ENCODE measurements at regions not wholly inside any gene's neighbourhood (a gene's known extent, or its start where the extent isn't known, plus 50 kb on each side); places are given as distances from the start of the nearest gene placed in this dataset.

DNA sequence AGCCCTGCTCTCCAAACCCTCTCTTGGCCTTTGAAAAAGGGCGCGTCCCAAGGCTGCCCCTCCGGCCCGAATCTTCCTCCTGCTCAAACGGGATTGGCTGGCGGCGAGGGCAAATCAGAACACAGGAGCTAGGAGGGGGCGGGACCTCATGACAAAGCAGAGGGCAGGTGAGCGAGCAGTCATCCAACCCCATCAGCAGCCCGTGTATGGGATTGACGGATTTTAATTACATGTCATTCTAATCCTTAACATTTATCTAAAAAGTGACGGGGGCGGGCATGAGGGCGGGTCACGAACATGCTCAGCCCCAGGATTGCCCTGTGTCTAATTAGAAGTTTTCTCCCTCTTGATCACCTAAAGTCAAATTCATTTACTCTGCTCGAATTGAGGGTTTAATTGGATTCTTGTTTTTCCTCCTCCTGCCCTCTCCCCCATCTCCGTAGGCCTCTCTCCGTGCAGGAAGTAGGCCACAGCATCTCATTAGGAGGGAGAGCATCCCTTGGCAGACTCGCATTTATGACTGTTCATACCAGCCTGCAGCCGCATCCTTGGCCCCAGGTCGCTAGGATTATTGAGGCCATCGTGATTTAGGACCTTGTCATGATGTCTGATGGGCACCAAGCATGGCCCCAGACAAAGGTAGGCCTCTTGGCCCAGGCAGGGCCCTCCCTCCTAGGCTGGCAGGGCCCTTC lies 147.1 kb downstream of the CHST1 start:
- no peak for DNase-seq

DNA sequence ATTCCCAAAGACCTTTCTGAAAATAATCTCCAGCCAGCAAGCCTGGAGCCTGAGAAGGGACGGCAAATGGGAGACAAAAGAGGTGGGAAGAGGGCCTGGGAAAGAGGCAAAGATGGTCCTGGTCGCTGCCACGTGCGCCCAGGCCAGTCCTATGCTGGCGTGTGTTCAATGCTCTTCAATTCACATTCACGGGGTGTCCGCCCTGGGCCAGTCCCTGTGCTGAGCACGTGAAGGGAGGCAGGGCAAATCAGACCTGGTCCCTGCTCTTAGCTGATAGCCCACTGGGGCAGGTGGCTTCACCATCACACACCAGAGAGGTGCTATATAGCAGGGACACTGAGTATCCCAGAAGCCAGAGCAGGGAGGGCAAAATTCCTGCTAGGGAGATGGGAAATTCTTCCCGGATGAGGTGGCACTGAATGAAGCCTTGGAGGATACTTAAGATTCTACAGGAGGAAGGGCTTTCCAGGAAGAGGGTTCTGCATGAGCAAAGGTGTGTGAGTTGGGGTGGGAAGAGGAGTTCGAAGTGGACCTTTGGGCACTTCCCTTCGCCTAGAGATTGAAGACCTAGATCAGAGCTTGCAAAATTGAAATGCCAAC lies 148.2 kb downstream of the CHST1 start:
- DNase-seq: no peak

- no peak for DNase-seq
These were observed 151.5 kb downstream of the CHST1 start for GRCh38 chr11:45513821-45514340.

GRCh38 chr11:45512471-45513148 lies 152.8 kb downstream of the CHST1 start:
- no peak for DNase-seq

DNA sequence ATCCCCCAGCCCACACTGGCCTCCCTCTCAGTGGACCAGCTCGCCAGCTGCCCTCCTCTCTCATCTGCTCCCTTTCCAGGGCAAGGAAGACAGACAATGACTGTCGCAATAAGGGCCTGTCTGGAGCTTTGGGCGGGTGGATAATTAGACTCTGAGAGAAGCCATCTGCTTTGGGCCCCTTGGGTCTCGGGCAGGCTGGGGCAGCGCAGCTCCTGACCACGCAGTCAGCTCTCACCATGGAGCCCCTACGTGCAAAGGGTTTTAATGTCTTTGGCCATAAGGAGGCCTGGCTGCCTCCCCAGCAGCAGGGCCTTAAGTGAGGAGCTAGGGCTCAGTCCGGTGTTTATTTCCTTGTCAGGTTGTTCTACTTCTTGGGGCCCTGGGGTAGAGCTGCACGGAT lies 153.9 kb downstream of the CHST1 start:
- no peak for DNase-seq

DNA sequence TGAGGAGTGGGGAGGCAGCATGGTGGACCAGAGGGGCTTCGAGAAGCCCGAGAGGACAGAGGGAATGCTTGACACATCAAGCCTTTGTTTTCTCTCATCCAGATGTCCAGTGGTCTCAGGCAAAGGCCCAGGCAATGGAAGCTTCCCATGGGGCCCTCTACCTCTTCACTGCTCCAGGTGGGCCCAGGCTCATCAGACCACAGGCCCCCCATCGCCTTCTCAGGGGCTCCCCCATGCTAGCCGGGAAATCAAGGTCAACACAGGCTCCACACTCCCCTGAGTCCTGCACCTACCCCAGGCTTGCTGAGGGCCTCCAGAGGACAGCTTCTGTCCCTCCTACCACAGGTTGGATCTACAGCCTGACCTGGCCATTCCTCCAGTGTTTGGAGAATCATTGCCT lies 157.5 kb downstream of the CHST1 start:
- no peak for DNase-seq

- DNase-seq: no peak
These were observed 162.1 kb downstream of the CHST1 start for GRCh38 chr11:45503311-45503710.

DNA sequence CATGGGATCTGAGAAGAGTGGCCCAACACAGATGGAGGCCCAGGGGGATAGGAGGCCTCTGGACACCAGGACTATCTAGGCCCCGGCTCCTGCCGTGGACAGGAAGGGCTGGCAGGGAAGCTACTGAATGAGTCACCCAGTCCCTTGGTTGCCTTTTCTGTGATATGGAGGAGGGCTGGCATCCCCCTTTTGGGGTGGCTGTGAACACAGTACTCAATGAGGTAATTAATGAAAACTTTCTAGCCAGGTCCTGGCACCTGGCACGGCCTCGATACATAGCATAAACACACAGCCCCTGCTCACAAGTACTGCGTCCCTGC lies 163.2 kb downstream of the CHST1 start:
- no peak for DNase-seq

DNA sequence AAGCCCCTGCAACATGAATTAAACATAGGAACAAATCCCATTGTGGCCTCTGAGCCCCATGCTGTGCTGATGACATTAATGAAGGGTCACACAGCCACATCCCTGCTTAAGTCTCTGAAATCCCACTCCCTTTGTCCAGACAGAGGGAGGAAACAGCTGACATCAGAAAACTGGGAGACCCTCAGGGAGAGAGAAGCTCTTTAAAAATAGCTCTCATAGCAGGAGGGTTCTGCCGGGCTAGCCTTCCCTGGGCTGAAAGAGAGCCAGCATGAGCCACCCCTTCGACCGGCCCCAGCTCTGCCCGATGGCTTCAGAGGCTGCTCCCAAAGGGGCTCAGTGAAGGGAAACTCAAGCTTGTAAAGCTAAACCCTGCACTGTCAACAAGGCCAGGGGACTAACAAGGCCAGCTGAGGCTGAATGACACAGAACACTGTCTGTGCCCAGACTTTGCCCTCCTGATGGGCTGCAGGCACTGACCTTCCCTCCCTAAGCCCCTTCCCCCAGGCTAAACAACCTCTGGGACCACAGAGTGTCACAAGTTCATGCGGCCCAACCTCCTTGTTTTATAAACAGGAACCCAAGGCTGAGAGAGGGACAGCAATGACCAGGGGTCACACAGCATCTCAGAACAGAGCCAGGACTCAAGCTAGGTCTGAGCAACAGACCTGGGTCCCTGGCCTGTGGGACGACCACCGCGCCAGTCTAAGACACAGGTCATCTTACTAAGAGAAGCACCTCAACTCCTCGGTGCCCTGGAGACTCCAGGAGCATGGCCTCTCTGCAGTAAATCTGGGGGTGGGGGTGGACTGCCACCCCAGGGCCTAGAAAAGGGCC lies 163.8 kb downstream of the CHST1 start:
- no peak for DNase-seq

DNA sequence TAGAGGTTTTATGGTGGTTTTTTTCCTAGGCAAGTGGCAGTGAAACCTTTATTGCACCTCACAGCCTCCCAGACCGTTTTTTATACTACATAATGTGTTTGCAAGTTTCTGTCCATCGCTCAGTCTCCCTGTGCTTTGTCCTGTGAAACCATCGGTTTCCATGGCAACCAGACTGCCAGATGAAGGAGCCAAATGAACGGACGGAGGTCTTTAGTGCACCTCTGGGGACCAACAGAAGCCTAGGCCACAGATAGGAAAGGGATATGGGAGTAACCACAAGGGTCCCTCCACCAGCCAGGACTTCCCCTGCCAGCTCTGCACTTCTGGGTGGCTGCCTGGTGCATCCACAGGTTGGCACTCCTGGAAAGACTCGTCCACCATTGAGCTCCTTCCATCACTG lies 165.0 kb downstream of the CHST1 start:
- no peak for DNase-seq

- no peak for DNase-seq
These were observed 170.7 kb downstream of the CHST1 start for GRCh38 chr11:45494738-45495137.

DNA sequence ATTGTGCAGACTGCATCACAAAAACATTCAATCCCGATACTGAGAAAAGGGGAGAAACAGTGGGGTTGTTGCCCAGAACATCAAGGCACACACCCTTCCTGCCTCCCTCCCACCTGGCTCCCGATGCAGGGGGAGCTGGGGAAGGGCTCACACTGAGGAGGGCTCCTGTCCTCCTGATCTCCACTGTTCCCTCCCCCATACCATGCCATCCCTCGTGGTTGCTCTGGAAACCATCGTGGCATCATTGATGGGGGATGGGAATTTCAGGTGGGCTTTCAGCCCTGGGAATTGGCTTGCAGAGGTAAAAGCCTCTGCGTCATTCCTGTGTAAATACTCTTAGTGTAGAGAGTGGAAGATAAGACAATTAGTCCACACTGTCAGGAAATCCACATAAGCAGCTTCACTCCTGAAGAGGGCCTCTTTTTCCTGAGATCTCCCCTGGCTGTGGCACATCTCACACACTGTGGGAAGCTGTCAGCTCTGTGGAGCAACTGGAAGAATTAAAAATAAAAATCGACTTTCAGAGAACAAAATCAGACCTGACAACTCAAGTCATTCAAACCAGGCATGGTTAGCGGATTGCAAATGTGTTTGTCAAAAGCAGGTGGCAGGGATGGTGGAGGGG lies 176.0 kb downstream of the CHST1 start:
- DNase-seq: no peak

GRCh38 chr11:45486461-45486860 lies 179.0 kb downstream of the CHST1 start:
- DNase-seq: no peak

DNA sequence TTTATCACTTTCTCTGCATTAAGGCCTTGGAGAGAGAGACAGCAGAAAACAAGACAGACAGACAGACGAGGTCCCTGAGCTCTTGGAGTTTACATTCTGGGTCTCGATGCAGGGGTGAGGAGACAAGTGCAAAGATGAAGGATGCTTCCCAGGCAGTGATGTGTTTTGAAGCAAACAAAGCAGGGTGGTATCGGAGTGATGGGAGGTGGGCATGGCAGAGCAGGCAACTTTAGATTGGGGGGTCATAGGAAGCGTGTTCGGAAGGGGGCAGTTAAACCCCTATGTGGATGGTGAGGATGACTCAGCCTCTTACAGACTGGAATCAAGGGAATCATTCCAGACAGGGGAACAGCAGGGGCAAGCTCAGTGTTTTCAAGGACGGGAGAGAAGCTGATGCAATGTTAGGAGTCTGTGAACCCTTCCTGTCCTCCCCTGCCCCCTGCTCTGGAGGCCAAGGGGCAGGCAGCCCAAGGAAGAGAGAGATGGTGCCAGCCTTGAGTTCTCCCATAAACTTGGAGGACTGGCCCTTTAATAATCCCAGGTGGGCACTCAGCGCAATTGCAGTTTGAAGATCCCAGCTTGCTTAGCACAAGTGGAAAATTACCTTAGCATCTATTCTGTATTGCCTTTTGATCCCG lies 180.2 kb downstream of the CHST1 start:
- DNase-seq: no peak

DNA sequence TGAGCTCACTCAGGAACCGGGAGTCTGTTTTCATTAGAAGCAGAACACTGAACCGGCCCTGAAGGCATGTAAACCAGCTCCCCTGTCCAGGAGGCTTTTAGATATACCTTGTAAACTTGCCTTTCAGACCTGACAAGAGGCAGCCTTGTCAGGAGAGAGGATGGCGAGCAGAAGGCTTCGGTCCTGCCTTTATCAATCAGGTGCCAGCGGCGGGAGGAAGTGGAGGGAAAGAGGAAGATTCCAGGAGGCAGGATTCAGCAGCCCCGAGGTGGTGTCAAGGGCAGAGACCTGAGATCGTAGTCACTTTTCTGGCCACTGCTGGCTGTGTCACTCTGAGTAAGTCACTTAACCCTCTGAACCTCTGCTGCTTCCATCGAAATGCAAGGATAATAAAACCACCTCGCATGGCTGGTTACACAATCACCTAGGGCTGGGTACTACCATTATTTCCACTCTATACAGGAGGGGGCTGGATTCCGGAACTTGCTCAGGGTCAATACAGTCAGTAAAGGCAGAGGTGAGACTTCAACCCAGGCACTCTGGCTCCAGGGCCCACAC lies 181.0 kb downstream of the CHST1 start:
- no peak for DNase-seq

DNA sequence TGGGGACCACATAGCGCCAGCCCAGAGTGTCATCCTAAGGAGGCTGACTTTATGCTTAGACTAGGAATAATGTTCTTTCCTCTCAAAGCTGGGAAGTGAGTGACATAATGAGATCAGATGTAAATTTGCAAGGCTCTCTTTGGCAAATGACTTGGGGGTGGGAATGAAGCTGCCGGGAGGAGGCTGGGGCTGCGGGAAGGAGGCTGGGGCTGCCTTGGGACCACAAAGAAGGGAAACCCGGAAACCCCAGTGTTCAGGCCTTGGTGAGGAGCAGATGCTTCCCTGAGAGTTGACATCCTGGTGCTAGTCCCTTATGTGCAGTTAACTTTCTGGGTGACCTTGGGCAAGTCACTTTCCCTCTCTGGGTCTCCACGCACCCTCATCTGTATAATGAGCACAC lies 182.0 kb downstream of the CHST1 start:
- DNase-seq: no peak

GRCh38 chr11:45482331-45482730 lies 183.1 kb downstream of the CHST1 start:
- DNase-seq: no peak

GRCh38 chr11:45481026-45481425 lies 184.4 kb downstream of the CHST1 start:
- DNase-seq: no peak

GRCh38 chr11:45477588-45477987 lies 187.8 kb downstream of the CHST1 start:
- no peak for DNase-seq

- no peak for DNase-seq
These were observed 189.3 kb downstream of the CHST1 start for GRCh38 chr11:45476126-45476525.

DNA sequence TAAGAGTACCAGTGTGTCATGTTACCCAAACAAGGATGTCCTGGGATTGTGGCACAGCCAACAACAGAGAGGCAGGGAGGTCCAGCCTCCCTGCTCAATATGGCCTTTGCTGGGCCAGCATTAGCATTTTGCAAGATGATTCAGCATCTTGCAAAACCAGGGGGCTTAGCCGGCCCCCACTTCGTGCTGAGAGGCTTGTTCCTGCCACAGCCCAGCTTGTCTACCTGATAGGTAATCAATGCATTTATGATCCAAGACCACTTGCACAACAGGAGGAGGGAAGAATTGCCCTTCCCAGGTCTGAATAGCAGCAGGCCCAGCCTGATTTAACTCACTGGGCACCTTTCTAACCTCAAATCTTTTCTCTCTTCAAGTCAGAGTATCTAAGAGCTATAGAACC lies 189.0 kb upstream of the SYT13 start:
- no peak for DNase-seq

DNA sequence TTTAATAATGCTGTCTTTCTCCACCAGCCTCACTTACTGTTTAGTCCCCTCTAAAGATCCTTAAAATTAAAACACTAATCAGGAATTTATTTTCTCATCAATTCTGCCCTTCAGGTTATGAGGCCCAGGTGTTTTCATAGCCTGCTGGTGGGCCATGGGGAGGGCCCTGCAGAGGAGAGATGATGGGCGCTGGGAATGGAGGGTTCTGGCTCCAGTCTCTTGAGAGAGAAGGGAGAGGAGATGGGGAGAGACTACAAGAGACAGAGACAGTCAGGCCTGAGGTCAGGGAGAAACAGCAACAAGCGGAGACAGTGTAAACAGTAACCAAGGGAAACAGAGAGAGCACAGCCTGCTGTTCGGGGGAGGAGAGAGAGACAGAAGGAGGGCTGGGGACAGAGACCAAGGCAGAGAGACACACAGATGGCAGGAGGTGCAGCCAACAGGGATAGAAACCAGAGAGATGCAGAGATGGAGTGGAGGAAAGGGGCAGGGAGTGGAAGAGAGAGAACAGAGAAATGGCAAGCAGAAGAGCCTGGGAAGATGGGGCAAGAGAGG lies 187.3 kb upstream of the SYT13 start:
- no peak for DNase-seq
